ENCODE measurements at regions not wholly inside any gene's neighbourhood (a gene's known extent, or its start where the extent isn't known, plus 50 kb on each side); places are given as distances from the start of the nearest gene placed in this dataset.

GRCh38 chr5:124274949-124275348, 471.5 kb downstream of the ZNF608 start:
- no peak for DNase-seq (ENCODE audit: low spot score)

DNA sequence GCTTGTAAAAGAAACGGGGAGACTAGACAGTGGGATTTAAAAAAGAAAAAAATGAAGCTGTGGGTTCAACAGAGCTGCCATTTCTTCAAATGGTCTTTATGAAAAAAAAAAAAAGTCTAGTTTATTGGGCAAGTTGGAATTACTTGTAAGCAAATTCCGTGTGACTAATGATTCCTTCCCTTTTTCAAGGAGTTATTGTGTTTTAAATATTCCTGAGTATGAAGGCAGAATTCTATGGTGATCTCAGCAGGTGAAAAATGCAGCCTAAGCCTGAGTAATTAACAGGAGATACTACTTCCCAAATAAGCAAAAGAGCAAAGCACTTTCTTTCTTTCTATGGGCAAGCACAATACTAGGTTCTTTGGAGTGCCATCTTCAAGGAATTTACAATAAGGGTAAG, 481.9 kb downstream of the ZNF608 start:
- DNase-seq (ENCODE audit: low spot score), result no peak

DNA sequence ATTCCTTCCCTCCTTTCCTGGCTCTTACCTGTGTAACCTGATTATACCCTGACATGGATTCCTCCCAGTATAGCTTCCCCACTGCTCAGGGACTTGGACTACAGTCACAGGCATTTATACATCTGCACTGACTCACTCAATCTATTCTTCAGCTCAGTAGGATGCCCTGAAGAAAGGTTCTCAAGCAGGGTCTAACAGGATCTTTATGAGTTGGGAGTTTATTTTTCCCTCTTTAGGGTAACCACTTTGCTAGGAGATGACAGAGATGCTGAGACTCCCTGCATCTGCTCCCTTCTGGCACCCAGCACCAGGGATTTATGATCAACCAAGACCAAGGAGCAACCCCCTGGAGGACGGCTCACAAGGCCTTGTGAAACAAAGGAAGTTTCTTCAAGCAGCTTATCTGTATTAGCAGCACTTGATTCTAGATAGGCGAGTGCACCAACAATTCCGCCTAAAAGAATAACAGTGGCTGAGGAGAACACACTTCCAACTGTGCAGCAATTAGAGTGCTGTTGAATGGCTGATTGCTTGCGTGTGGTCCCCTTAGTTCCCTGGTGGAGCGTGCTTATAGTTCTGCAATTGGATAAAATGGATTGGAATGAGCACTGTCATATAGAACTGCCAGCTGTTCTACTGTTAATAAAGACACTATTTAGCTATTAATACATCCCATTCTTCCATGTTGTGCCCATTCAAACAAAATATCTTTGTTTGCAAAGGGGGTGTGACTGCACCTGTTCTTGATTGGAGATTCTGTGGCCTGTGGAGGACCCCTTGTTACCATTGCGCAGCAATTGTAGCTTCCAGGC, 482.6 kb downstream of the ZNF608 start:
- no peak for DNase-seq (ENCODE audit: low spot score)

GRCh38 chr5:124262991-124263571, 483.4 kb downstream of the ZNF608 start:
- DNase-seq (ENCODE audit: low spot score), result no peak

GRCh38 chr5:124262470-124262869, 484.0 kb downstream of the ZNF608 start:
- DNase-seq (ENCODE audit: low spot score), result no peak

DNA sequence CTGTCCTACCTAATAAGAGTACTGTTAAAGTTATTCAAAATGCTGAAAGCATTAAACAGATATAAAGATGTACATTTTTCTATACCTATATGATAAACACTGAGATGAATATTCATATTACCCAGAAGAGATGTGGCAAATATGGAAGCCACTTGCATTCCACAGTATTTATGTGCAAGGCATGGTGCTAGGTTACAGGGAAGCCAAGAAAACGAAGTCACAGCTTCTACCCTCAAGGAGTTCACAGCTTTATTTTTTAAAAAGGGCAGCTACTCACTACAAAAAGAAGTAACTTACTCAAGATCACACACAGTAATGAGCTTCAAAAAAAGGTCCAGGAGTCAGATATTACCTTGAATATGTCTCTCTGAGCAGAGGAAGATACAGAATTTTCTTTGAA, 484.6 kb downstream of the ZNF608 start:
- DNase-seq (ENCODE audit: low spot score), result no peak

GRCh38 chr5:124260921-124261515, 485.4 kb downstream of the ZNF608 start:
- no peak for DNase-seq (ENCODE audit: low spot score)

DNA sequence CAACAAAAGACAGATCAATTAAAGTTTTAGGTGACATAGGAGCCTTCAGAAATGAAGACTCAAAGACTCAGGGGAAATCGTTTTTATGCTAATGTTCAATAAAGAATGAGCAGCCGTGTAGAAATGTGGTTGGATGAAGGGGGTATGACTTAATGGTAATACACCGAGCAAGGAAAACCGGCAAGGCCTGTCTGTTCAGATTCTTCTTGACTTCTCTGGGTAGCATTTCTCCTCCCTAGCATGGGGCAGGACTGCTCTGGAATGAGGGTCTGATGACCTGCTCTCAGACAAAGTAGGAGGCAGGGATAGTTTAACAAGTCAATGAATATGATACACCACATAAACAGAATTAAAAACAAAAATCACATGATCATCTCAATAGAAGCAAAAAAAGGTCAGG, 487.4 kb downstream of the ZNF608 start:
- no peak for DNase-seq (ENCODE audit: low spot score)

- DNase-seq (ENCODE audit: low spot score), result no peak
Measured at GRCh38 chr5:124257048-124257447, 489.4 kb downstream of the ZNF608 start.

GRCh38 chr5:124253203-124253810, 493.1 kb downstream of the ZNF608 start:
- DNase-seq (ENCODE audit: low spot score), result no peak

DNA sequence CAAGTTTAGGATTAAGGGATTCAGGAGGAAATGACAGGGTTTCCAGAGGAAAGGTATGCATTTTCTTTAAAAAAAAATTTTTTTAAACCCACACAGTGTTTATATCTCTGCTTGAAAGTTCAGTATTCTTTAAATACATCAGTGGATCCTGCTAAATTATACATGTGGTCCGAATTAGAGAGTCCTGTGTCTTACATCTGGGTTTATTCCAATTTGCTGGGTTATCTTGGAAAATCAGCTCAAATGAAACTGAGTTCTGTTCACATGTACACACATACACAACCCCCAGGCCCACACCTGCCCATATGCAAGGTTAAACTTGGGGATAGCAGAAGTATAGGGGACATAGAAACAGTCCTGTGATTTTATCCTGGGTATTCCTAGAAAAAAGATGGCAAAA, 493.7 kb downstream of the ZNF608 start:
- DNase-seq (ENCODE audit: low spot score), result no peak

- no peak for DNase-seq (ENCODE audit: low spot score)
Measured at GRCh38 chr5:124252191-124252638, 494.2 kb downstream of the ZNF608 start.

DNA sequence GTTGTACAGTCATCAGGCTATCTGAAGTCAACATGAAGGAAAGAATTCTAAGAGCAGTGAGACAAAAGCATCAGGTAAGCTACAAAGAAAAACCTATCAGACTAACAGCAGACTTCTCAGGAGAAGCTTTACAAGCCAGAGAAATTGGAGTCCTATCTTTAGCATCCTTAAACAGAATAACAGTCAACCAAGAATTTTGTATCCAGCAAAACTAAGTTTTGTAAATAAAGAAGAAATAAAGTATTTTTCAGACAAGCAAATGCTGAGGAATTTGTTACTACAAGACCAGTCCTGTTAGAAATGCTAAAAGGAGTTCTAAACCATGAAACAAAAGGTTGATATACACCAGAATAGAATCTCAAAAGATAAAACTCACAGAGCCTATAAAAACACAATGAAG, 501.2 kb downstream of the ZNF608 start:
- no peak for DNase-seq (ENCODE audit: low spot score)

DNA sequence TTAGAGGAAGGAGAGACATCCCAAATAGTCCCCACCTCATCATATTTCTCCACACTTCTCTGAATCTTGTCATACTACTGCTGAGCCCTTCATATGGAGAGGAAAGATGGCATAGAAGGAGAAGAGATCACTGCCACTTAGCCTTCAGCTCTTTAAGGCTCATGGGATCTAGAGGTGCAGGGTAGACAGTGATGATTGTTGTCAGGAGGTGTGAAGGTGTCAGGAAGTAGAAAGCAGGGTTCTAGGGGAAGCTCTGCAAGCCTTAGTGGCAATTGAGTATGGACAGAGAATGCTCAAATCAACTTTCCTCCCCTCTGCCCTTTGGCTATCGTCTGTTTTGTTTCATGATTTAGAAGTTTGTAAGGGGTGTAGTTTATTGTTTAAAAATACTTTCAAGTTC, 505.7 kb downstream of the ZNF608 start:
- DNase-seq (ENCODE audit: low spot score), result no peak

- no peak for DNase-seq (ENCODE audit: low spot score)
Measured at GRCh38 chr5:124239572-124239971, 506.9 kb downstream of the ZNF608 start.

DNA sequence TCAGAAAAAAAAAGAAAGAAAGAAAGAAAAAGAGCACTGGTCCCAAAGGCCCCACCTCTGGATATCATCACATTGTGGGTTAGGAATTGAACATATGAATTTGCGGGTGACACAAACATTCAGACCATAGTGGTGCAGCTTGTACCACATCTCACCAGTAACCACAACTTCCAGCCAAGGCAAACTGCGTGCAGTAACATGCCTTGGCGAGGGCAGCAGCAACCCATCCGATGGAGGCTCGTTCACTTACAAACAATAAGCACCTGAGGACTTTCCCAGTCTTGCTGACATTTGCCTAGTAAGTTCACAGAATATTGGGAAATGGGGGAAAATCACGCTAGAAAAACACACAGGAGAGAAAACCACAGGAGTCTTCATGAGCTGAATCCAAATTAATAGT, 508.1 kb downstream of the ZNF608 start:
- no peak for DNase-seq (ENCODE audit: low spot score)

DNA sequence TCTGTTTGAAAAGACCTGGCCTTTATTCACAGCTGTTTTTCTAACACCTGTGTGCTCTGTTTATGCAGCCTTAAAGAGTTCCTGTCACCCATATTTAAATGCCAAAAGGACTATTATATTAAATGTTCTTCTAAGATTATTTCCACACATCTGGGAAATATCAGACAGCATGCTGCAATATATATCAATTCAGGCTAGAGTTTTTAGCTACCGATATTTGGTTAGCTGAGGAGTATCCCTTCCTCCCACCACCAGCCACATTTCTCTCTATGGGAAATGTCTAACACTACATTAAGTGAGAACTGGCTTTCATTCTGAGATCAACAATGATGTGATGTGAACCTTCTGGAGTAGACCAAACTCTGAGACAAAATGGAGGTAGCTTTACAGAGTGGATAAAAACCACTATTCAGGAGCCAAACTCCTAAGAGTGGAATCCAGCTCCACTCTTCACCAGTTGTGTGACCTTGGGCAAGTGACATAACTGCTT, 509.2 kb downstream of the ZNF608 start:
- DNase-seq (ENCODE audit: low spot score), result no peak

- no peak for DNase-seq (ENCODE audit: low spot score)
Measured at GRCh38 chr5:124236361-124237205, 509.9 kb downstream of the ZNF608 start.

GRCh38 chr5:124235576-124235975, 510.9 kb downstream of the ZNF608 start:
- DNase-seq (ENCODE audit: low spot score), result no peak

DNA sequence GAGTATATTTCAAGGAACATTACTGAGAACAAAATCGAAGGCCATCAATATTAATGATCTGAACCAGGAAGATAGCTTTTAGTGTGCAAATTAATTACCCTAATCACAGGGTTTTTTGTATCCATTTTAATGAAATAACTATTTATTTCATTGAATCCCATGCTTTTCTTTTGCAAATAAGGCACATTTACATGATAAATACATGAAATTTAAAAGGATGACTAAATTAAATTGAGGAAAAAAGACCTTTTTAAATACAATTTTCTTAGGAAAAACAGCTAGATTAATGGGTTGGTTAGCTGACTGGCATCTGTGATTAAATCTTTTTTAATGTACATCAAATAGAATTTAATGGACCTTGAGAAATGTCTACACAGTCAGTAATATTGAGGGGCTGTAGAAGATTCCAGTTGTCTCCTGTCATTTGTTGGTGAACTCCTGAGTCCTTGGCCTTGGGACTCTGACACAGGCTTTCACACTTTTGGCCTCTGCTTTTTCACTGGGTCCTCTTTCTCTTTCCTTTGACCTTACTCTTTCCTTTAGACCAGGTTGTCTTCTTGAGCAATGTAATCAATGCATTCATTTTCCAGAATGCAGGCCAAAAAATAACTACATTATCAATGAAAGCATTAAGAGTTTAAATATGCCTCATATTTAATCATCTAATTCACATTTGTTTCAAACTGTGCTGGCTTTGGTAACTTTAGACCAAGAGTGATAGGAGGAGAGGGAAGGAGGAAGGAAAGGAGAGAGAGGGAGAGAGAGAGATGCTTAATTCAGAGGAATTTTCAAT, 511.5 kb downstream of the ZNF608 start:
- no peak for DNase-seq (ENCODE audit: low spot score)
